ENCODE measurements at regions not wholly inside any gene's neighbourhood (a gene's known extent, or its start where the extent isn't known, plus 50 kb on each side); places are given as distances from the start of the nearest gene placed in this dataset.

DNA sequence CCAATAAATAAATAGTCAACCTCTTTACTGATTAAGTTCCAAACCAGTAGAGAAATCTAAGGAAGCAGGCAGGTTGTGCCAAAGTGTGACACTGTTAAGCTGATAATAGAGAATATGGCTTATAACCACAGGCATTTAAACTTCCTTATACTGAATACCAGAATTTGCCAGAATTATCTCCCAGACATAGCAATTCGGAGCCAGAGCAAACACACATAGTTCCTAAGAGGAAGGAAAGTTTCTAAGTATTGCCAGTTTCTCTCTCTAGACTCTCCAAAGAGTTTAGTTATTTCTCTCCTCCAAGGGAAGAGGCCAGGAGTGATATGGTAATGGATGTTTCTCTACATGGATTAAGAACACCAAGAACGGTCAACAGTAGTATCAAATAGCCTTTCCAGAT lies 191.7 kb upstream of the CPEB2 start:
- H3K4me3 ChIP-seq, result no peak overlapping the region
- no peak overlapping the region for H3K27ac ChIP-seq
- no peak for DNase-seq
- 72 to 79% (median 75%) methylated on average over 2 of the region's 2 CpGs for WGBS, 5 donors
- H3K9me3 ChIP-seq, result no peaks in the 10 kb centered on the region
- no peaks in the 10 kb centered on the region for H3K27me3 ChIP-seq (replicated peaks in 1 of 7)
- H3K36me3 ChIP-seq, result no peaks in the 10 kb centered on the region
- no peak for TF ChIP-seq POLR2A (IDR thresholded peaks at IDR 0.05)
- no peak for TF ChIP-seq POLR2AphosphoS5 (IDR thresholded peaks at IDR 0.05)
- TF ChIP-seq, protein P1, sequence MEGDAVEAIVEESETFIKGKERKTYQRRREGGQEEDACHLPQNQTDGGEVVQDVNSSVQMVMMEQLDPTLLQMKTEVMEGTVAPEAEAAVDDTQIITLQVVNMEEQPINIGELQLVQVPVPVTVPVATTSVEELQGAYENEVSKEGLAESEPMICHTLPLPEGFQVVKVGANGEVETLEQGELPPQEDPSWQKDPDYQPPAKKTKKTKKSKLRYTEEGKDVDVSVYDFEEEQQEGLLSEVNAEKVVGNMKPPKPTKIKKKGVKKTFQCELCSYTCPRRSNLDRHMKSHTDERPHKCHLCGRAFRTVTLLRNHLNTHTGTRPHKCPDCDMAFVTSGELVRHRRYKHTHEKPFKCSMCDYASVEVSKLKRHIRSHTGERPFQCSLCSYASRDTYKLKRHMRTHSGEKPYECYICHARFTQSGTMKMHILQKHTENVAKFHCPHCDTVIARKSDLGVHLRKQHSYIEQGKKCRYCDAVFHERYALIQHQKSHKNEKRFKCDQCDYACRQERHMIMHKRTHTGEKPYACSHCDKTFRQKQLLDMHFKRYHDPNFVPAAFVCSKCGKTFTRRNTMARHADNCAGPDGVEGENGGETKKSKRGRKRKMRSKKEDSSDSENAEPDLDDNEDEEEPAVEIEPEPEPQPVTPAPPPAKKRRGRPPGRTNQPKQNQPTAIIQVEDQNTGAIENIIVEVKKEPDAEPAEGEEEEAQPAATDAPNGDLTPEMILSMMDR (IDR thresholded peaks at IDR 0.05 in 8 of 11, conservative IDR thresholded peaks at IDR 0.05 in 3 of 11), result no peak
- intact Hi-C loops (cut with DNase I; ENCODE audit: low total_unique reads), result no loop called here
- H3K4me1 ChIP-seq, result no peaks in the 10 kb centered on the region

DNA sequence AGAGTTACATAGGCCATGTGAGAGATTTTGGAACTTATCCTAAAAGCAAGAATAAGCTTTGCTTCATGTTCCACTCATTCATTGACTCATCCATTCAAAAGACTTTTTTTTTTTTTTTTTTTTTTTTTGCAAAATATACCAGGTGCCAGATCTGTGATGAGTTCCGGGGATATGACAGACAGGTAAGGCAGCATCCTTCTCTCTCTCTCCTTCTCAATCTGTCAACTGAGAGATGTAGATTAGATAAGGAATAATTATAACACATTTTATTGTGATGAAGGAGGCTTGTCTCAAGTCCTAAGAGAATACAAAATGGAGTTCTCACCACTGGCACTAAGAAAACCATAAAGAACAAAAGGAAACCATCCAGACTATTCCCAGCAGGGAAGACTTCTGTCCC lies 190.2 kb upstream of the CPEB2 start:
- Histone ChIP-seq H3K4me1 (no peaks in the 10 kb centered on the region), H3K27ac (no peak overlapping the region), H3K4me3 (no peak overlapping the region), H3K9me3 (no peaks in the 10 kb centered on the region), H3K36me3 (no peaks in the 10 kb centered on the region), H3K27me3 (replicated peaks in 1 of 7) (no peaks in the 10 kb centered on the region)
- intact Hi-C loops (cut with DNase I; ENCODE audit: low total_unique reads), result no loop called here
- TF ChIP-seq, protein P1 (IDR thresholded peaks at IDR 0.05 in 8 of 11, conservative IDR thresholded peaks at IDR 0.05 in 3 of 11), result no peak
- TF ChIP-seq POLR2A (IDR thresholded peaks at IDR 0.05) (no peak), POLR2AphosphoS5 (IDR thresholded peaks at IDR 0.05) (no peak)
- DNase-seq, result no peak
- 83 to 96% (median 94%) methylated on average over 1 of the region's 1 CpG for WGBS, 5 donors

DNA sequence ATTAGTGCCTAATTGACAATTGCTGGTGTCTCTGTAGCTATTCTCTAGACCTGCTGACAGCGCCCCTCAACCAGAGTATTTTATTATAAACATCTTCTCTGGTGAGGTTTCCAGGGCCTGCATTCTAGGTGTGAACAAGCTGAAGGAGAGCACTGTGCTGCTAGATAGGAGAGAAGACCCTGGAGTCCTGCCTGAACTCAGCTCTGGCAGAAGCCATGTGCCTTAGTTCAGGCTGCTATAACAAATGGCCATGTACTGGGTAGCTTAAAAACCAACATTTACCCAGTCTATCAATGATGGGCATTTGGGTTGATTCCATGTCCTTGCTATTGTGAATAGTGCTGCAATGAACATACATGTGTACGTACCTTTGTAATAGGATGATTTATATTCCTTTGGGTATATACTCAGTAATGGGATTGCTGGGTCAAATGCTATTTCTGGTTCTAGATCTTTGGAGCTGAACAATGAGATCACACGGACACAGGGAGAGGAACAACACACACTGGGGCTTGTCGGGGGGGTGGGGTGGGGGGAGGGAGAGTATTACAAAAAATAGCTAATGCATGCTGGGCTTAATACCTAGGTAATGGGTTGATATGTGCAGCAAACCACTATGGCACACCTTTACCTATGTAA lies 185.5 kb upstream of the CPEB2 start:
- Histone ChIP-seq H3K9me3 (no peaks in the 10 kb centered on the region), H3K36me3 (no peaks in the 10 kb centered on the region), H3K27ac (no peak overlapping the region), H3K4me1 (no peaks in the 10 kb centered on the region), H3K27me3 (replicated peaks in 1 of 7) (no peaks in the 10 kb centered on the region), H3K4me3 (no peak overlapping the region)
- TF ChIP-seq POLR2A (IDR thresholded peaks at IDR 0.05), result no peak
- TF ChIP-seq, protein P1 (IDR thresholded peaks at IDR 0.05 in 8 of 11, conservative IDR thresholded peaks at IDR 0.05 in 3 of 11), result no peak
- no peak for TF ChIP-seq POLR2AphosphoS5 (IDR thresholded peaks at IDR 0.05)
- intact Hi-C loops (cut with DNase I; ENCODE audit: low total_unique reads), result no loop called here
- no peak for DNase-seq
- WGBS, 5 donors, result 80 to 89% (median 86%) methylated on average over 4 of the region's 4 CpGs

DNA sequence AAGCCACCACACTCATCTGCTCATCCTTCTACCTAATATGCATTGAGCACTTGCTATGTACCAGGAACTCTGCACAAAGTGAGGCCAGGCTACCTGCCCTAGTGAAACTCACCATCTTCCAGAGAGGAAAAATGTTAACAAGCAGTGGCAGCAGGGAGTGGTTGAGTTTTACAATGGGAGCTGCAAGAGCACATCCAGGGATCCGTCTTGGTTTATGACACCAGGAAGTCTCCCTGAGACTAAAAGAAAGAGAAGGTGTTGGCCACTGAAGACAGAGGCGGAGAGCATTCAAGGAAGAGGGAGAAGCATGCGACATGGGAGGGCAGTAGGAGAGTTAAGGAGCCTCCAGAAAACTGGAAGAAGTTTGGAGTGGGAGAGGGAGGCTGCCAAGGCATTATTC lies 178.1 kb upstream of the CPEB2 start:
- no peak for DNase-seq
- H3K36me3 ChIP-seq, result no peaks in the 10 kb centered on the region
- TF ChIP-seq, protein P1 (IDR thresholded peaks at IDR 0.05 in 8 of 11, conservative IDR thresholded peaks at IDR 0.05 in 3 of 11), result no peak
- no peak for TF ChIP-seq POLR2A (IDR thresholded peaks at IDR 0.05)
- TF ChIP-seq POLR2AphosphoS5 (IDR thresholded peaks at IDR 0.05), result no peak
- peaks cover 0 to 4% (median 0%) of the 10 kb centered on the region in 7 donors for H3K27me3 ChIP-seq (replicated peaks in 1 of 7)
- H3K9me3 ChIP-seq, result no peaks in the 10 kb centered on the region
- H3K27ac ChIP-seq, result no peak overlapping the region
- intact Hi-C loops (cut with DNase I; ENCODE audit: low total_unique reads), result no loop called here
- no peak overlapping the region for H3K4me3 ChIP-seq
- WGBS, 5 donors, result 76 to 92% (median 83%) methylated on average over 3 of the region's 3 CpGs
- no peaks in the 10 kb centered on the region for H3K4me1 ChIP-seq

Measured in spleen (tissue), 11 donors.